Stomach (tissue), 4 donors: ENCODE measurements at regions not wholly inside any gene's neighbourhood (a gene's known extent, or its start where the extent isn't known, plus 50 kb on each side); places are given as distances from the start of the nearest gene placed in this dataset.
"Not testable (repeated sequence)": the region's sequence is repeated elsewhere in the genome, so short reads cannot be mapped to it uniquely, and the experiment has no call there.

ENCODE experiments used
- EP300 ChIP-seq: sonication (generic); formaldehyde crosslinking; IDR thresholded peaks from one replicate; pipeline ENCODE4 v1.6.1; 2017; ENCODE audit warnings: antibody characterized with exemption
- POLR2A ChIP-seq, 4 donors: fragments of 450-650 bp; IDR thresholded peaks; one replicate each; pipeline ENCODE4 v1.6.1; 2016; ENCODE audit warnings: antibody characterized with exemption in 4 of 4, control low read depth in 2 of 4, mild to moderate bottlenecking in 1 of 4, moderate library complexity in 1 of 4
- TF ChIP-seq, protein P1 (sequence below), 7 experiments: fragments of 450-650 bp in 4 of 7; fragments of 200-600 bp in 3 of 7; sonication (generic) in 3 of 7; IDR thresholded peaks; one replicate each; pipeline ENCODE4 v1.5.1; 2016 to 2019; ENCODE audit warnings: antibody characterized with exemption in 7 of 7, control low read depth in 2 of 7, mild to moderate bottlenecking in 1 of 7

DNA sequence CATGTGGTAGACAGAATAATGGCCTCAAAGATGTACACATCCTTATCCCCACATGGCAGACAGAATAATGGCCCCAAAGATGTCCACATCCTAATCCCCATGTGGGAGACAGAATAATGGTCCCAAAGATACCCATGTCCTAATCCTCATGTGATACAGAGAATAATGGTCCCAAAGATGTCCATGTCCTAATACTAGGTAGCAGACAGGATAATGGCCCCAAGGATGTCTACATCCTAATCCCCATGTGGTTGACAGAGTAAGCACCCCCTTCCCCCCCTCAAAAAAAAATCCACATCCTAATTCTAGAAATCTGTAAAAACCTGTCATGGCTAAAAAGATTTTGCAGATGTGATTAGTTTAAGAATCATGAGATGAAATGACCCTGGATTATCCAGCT, 4484.7 kb upstream of the OR11H1 start:
- TF ChIP-seq, protein P1, sequence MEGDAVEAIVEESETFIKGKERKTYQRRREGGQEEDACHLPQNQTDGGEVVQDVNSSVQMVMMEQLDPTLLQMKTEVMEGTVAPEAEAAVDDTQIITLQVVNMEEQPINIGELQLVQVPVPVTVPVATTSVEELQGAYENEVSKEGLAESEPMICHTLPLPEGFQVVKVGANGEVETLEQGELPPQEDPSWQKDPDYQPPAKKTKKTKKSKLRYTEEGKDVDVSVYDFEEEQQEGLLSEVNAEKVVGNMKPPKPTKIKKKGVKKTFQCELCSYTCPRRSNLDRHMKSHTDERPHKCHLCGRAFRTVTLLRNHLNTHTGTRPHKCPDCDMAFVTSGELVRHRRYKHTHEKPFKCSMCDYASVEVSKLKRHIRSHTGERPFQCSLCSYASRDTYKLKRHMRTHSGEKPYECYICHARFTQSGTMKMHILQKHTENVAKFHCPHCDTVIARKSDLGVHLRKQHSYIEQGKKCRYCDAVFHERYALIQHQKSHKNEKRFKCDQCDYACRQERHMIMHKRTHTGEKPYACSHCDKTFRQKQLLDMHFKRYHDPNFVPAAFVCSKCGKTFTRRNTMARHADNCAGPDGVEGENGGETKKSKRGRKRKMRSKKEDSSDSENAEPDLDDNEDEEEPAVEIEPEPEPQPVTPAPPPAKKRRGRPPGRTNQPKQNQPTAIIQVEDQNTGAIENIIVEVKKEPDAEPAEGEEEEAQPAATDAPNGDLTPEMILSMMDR (IDR thresholded peaks at IDR 0.05) = not testable (repeated sequence)
- not testable (repeated sequence) for TF ChIP-seq EP300; POLR2A (IDR thresholded peaks at IDR 0.05)
